Effector memory CD8-positive, alpha-beta T cell (primary cell): ENCODE measurements at regions not wholly inside any gene's neighbourhood (a gene's known extent, or its start where the extent isn't known, plus 50 kb on each side); places are given as distances from the start of the nearest gene placed in this dataset.
"Not testable (repeated sequence)": the region's sequence is repeated elsewhere in the genome, so short reads cannot be mapped to it uniquely, and the experiment has no call there.

ENCODE experiments used
- ATAC-seq: fragments of 150-1000 bp; cut with Tn5 transposase; replicated peaks from 2 replicates; pipeline ENCODE4 v1.10.0; 2021; ENCODE audit warnings: mild to moderate bottlenecking, moderate library complexity
- DNase-seq, 3 experiments: peaks; one replicate each; pipeline ENCODE4 v3.0.0; 2021
- H3K27ac Mint-ChIP-seq, 2 donors: one replicate each; pipeline ENCODE4 v1.8.0; 2022; ENCODE audit warnings: mild to moderate bottlenecking in 2 of 2, mixed read lengths in 2 of 2, moderate library complexity in 2 of 2
- H3K27me3 Mint-ChIP-seq, 2 donors: one replicate each; pipeline ENCODE4 v1.8.0; 2022; ENCODE audit warnings: mixed read lengths in 2 of 2
- H3K36me3 Mint-ChIP-seq: one replicate; pipeline ENCODE4 v1.8.0; 2022; ENCODE audit warnings: mild to moderate bottlenecking, moderate library complexity, mixed read lengths; ENCODE audit not compliant: insufficient read depth
- H3K4me1 Mint-ChIP-seq, 2 donors: one replicate each; pipeline ENCODE4 v1.8.0; 2022; ENCODE audit warnings: low read depth in 2 of 2, mixed read lengths in 2 of 2
- H3K4me3 Mint-ChIP-seq, 2 donors: one replicate each; pipeline ENCODE4 v1.8.0; 2022; ENCODE audit warnings: mild to moderate bottlenecking in 2 of 2, mixed read lengths in 2 of 2, moderate library complexity in 2 of 2
- H3K9me3 Mint-ChIP-seq, 2 donors: one replicate each; pipeline ENCODE4 v1.8.0; 2022; ENCODE audit warnings: mixed read lengths in 2 of 2

DNA sequence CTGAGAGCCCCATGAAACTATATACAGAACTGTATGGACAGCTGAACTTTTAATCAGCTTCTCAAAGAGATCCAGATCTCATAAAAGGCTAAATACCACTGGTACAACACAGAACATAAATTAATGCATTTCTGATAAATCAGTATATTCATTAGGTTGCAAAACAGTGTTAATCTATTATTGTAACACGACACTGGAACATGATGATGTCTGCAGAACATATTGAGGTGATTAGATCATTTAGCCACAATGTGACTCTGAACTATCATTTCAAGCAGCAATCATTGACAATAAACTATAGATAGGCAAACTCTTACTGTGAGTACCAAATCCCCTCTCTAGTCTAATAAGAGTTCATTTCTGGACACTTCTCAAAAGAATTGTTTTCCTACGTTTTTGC, 50.3 kb downstream of the GASK1B start:
- no peaks in the 10 kb centered on the region for H3K27me3 Mint-ChIP-seq
- no peak overlapping the region for H3K27ac Mint-ChIP-seq
- ATAC-seq (no peak), DNase-seq (no peak)
- no peaks in the 10 kb centered on the region for H3K9me3 Mint-ChIP-seq
- no peak overlapping the region for H3K4me3 Mint-ChIP-seq
- H3K4me1 Mint-ChIP-seq: no peaks in the 10 kb centered on the region
- no peaks in the 10 kb centered on the region for H3K36me3 Mint-ChIP-seq

GRCh38 chr4:158121161-158121579, 51.7 kb downstream of the GASK1B start:
- ATAC-seq (no peak), DNase-seq (no peak)
- Mint-ChIP-seq H3K9me3 (peaks cover 0 to 2% of the 10 kb centered on the region in 2 donors), H3K4me1 (no peaks in the 10 kb centered on the region), H3K4me3 (no peak overlapping the region), H3K27ac (no peak overlapping the region), H3K27me3 (no peaks in the 10 kb centered on the region), H3K36me3 (no peaks in the 10 kb centered on the region)

GRCh38 chr4:158120645-158121151, 52.1 kb downstream of the GASK1B start:
- not testable (repeated sequence) for DNase-seq

DNA sequence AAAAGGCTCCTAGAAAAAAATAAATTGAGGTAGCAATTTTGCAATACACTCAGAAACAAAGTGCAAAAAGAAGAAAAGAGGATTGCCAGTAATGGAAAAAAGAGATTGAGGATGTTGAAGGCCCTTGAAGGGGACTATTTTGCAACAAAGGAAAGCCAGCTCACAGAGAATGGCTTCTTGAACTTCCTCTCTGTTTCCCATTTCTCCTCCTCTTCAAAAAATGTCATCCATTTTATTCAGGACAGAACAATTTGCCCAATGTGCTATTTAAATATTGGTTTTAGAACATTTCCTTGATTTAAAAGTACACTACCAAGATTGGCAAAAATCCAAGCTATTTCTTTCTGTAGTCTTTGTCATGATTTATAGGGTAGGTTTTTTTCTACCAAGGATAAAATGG, 60.2 kb downstream of the GASK1B start:
- H3K27me3 Mint-ChIP-seq: no peaks in the 10 kb centered on the region
- DNase-seq (no peak), ATAC-seq (no peak)

More at GRCh38 chr4:158120645-158121151, 52.1 kb downstream of the GASK1B start:
- not testable (repeated sequence) for ATAC-seq, H3K4me3 Mint-ChIP-seq, H3K9me3 Mint-ChIP-seq, H3K27me3 Mint-ChIP-seq, H3K36me3 Mint-ChIP-seq, H3K27ac Mint-ChIP-seq, H3K4me1 Mint-ChIP-seq

GRCh38 chr4:158111241-158111640, 61.6 kb downstream of the GASK1B start:
- Mint-ChIP-seq H3K36me3 (no peaks in the 10 kb centered on the region), H3K27ac (no peak overlapping the region), H3K4me3 (no peak overlapping the region), H3K4me1 (no peaks in the 10 kb centered on the region), H3K9me3 (peaks cover 0 to 6% of the 10 kb centered on the region in 2 donors), H3K27me3 (no peaks in the 10 kb centered on the region)
- ATAC-seq: no peak
- DNase-seq: no peak

More for the DNA sequence above, 60.2 kb downstream of the GASK1B start:
- Mint-ChIP-seq H3K4me3 (no peak overlapping the region), H3K36me3 (no peaks in the 10 kb centered on the region), H3K4me1 (no peaks in the 10 kb centered on the region), H3K27ac (no peak overlapping the region), H3K9me3 (peaks cover 0 to 8% of the 10 kb centered on the region in 2 donors)

GRCh38 chr4:158102904-158103303, 69.9 kb downstream of the GASK1B start:
- no peak for ATAC-seq
- H3K4me3 Mint-ChIP-seq: no peak overlapping the region
- DNase-seq: no peak

DNA sequence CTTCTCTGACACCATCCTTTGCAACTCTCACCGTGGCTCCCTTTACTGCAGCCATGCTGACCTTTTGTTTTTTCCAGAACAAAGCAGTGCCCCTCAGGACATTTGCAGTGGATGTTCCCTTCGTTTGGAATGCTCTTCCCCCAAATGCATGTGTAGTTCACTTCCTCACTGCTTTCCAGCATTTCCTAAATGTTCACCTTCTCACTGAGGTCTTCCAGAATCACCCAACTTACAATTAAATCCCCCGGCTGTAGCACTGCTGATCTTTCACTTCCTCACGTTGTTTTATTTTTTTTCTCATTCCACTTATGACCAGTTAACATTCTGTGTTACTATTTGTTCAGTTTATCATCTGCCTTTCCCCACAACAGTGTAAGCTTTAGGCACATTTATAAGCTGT, 73.1 kb downstream of the GASK1B start:
- DNase-seq: no peak
- no peak for ATAC-seq
- Mint-ChIP-seq H3K27me3 (no peaks in the 10 kb centered on the region), H3K9me3 (peaks cover 8 to 9% of the 10 kb centered on the region in 2 donors), H3K27ac (no peak overlapping the region), H3K4me3 (no peak overlapping the region), H3K36me3 (no peaks in the 10 kb centered on the region), H3K4me1 (no peaks in the 10 kb centered on the region)

More at GRCh38 chr4:158102904-158103303, 69.9 kb downstream of the GASK1B start:
- Mint-ChIP-seq H3K9me3 (peaks cover 8% of the 10 kb centered on the region in 2 donors), H3K4me1 (no peaks in the 10 kb centered on the region), H3K36me3 (no peaks in the 10 kb centered on the region), H3K27ac (no peak overlapping the region), H3K27me3 (no peaks in the 10 kb centered on the region)

GRCh38 chr4:158098802-158099201, 74.0 kb downstream of the GASK1B start:
- DNase-seq (no peak), ATAC-seq (no peak)
- Mint-ChIP-seq H3K4me3 (no peak overlapping the region), H3K27me3 (no peaks in the 10 kb centered on the region), H3K27ac (no peak overlapping the region), H3K36me3 (no peaks in the 10 kb centered on the region), H3K4me1 (no peaks in the 10 kb centered on the region), H3K9me3 (peaks cover 8 to 9% of the 10 kb centered on the region in 2 donors)

- Mint-ChIP-seq H3K36me3 (no peaks in the 10 kb centered on the region), H3K4me1 (no peaks in the 10 kb centered on the region), H3K27me3 (no peaks in the 10 kb centered on the region), H3K4me3 (no peak overlapping the region), H3K9me3 (peaks cover 5 to 7% of the 10 kb centered on the region in 2 donors), H3K27ac (no peak overlapping the region)
- ATAC-seq: no peak
- DNase-seq: no peak
These were observed 78.3 kb downstream of the GASK1B start for GRCh38 chr4:158094413-158095134.

DNA sequence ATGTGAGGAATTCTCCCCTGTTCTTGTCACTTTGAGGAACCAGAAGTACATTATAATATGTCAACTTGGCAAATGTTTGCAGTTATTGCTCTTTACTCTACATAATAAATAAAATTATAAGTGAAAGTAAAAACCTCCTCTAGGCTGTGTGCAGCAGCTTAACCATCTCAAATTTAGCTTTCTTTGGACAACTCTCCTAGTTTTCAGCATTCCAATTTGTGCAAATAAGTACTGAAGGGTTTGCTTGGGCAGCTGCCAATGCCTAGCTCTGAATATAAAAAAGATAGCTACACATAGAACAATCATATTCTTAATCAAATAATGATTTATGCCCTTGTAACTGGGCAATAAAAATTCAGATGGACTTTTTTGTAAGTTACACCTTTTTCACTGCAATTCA, 82.5 kb downstream of the GASK1B start:
- H3K36me3 Mint-ChIP-seq: no peaks in the 10 kb centered on the region
- H3K27ac Mint-ChIP-seq: no peak overlapping the region
- no peak overlapping the region for H3K4me3 Mint-ChIP-seq
- no peaks in the 10 kb centered on the region for H3K27me3 Mint-ChIP-seq
- H3K9me3 Mint-ChIP-seq: peaks cover 0 to 3% of the 10 kb centered on the region in 2 donors
- no peak for ATAC-seq
- no peaks in the 10 kb centered on the region for H3K4me1 Mint-ChIP-seq
- no peak for DNase-seq

DNA sequence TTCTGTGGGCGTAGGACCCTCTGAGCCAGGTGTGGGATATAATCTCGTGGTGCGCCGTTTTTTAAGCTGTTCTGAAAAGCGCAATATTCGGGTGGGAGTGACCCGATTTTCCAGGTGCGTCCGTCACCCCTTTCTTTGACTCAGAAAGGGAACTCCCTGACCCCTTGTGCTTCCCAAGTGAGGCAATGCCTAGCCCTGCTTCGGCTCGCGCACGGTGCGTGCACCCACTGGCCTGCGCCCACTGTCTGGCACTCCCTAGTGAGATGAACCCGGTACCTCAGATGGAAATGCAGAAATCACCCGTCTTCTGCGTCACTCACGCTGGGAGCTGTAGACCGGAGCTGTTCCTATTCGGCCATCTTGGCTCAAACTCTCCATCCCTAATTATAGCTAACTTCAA, 82.9 kb downstream of the GASK1B start:
- H3K4me3 Mint-ChIP-seq, H3K4me1 Mint-ChIP-seq, H3K27ac Mint-ChIP-seq, ATAC-seq, H3K36me3 Mint-ChIP-seq, H3K27me3 Mint-ChIP-seq, DNase-seq, H3K9me3 Mint-ChIP-seq: not testable (repeated sequence)

GRCh38 chr4:158080354-158080753, 92.5 kb downstream of the GASK1B start:
- H3K9me3 Mint-ChIP-seq: peaks cover 0 to 10% of the 10 kb centered on the region in 2 donors
- H3K36me3 Mint-ChIP-seq: no peaks in the 10 kb centered on the region
- no peaks in the 10 kb centered on the region for H3K27me3 Mint-ChIP-seq
- ATAC-seq (no peak), DNase-seq (no peak)
- H3K27ac Mint-ChIP-seq: no peak overlapping the region
- no peaks in the 10 kb centered on the region for H3K4me1 Mint-ChIP-seq
- H3K4me3 Mint-ChIP-seq: no peak overlapping the region

- no peaks in the 10 kb centered on the region for H3K4me1 Mint-ChIP-seq
- H3K4me3 Mint-ChIP-seq: no peak overlapping the region
- DNase-seq (no peak), ATAC-seq (no peak)
- H3K9me3 Mint-ChIP-seq: peaks cover 0 to 10% of the 10 kb centered on the region in 2 donors
- no peak overlapping the region for H3K27ac Mint-ChIP-seq
- no peaks in the 10 kb centered on the region for H3K36me3 Mint-ChIP-seq
- no peaks in the 10 kb centered on the region for H3K27me3 Mint-ChIP-seq
These were observed 93.2 kb downstream of the GASK1B start for GRCh38 chr4:158079661-158080060.

- ATAC-seq (no peak), DNase-seq (no peak)
- H3K4me3 Mint-ChIP-seq: no peak overlapping the region
- no peaks in the 10 kb centered on the region for H3K36me3 Mint-ChIP-seq
- H3K27me3 Mint-ChIP-seq: no peaks in the 10 kb centered on the region
- no peak overlapping the region for H3K27ac Mint-ChIP-seq
- H3K9me3 Mint-ChIP-seq: peaks cover 0 to 10% of the 10 kb centered on the region in 2 donors
- no peaks in the 10 kb centered on the region for H3K4me1 Mint-ChIP-seq
These were observed 95.0 kb downstream of the GASK1B start for GRCh38 chr4:158077835-158078234.
